Suprapubic skin (tissue), 4 donors: ENCODE measurements at regions not wholly inside any gene's neighbourhood (a gene's known extent, or its start where the extent isn't known, plus 50 kb on each side); places are given as distances from the start of the nearest gene placed in this dataset.

Experiments used
- CTCF ChIP-seq, 2 donors: fragments of 200-600 bp in 1 of 2; fragments of 450-650 bp in 1 of 2; sonication (generic) in 1 of 2; IDR thresholded peaks; one replicate each; pipeline ENCODE4 v1.5.1; 2016 to 2019; ENCODE audit warnings: antibody characterized with exemption in 2 of 2, mild to moderate bottlenecking in 1 of 2, moderate library complexity in 1 of 2
- EP300 ChIP-seq: sonication (generic); formaldehyde crosslinking; IDR thresholded peaks from one replicate; pipeline ENCODE4 v1.6.1; 2017; ENCODE audit warnings: antibody characterized with exemption
- POLR2A ChIP-seq, 2 donors: fragments of 450-650 bp; IDR thresholded peaks; one replicate each; pipeline ENCODE4 v1.6.1; 2017; ENCODE audit warnings: antibody characterized with exemption in 2 of 2, mild to moderate bottlenecking in 2 of 2, moderate library complexity in 2 of 2
- POLR2AphosphoS5 ChIP-seq, 3 donors: sonication (generic); formaldehyde crosslinking; IDR thresholded peaks; one replicate each; pipeline ENCODE4 v1.6.1; 2017; ENCODE audit warnings: antibody characterized with exemption in 3 of 3

GRCh38 chr6:113271437-113271836, 585.7 kb upstream of the MARCKS start:
- TF ChIP-seq CTCF (IDR thresholded peaks at IDR 0.05) (no peak), POLR2AphosphoS5 (IDR thresholded peaks at IDR 0.05) (no peak), POLR2A (IDR thresholded peaks at IDR 0.05) (no peak), EP300 (no peak)
